HG02885 (cell line): ENCODE measurements at regions not wholly inside any gene's neighbourhood (a gene's known extent, or its start where the extent isn't known, plus 50 kb on each side); places are given as distances from the start of the nearest gene placed in this dataset.

ENCODE experiments used
- ATAC-seq: cut with Tn5 transposase; IDR thresholded peaks from one replicate; pipeline ENCODE4 v1.9.1; 2021; ENCODE audit warnings: mild to moderate bottlenecking; ENCODE audit not compliant: unreplicated experiment, poor library complexity

DNA sequence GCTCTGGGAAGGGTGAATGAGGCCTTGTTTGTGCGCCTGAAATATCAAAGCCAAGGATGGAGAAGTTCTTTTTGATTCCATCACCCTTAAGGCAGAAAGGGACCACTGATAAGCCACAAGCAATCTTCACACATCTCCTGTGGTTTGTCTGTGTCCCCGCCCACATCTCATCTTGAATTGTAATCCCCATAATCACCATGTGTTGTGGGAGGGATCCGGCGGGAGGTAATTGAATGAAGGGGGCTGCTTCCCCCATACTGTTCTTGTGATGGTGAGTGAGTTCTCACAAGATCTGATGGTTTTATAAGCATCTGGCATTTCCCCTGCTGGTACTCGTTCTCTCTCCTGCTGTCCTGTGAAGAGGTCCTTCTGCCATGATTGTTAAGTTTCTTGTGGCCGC lies 329.6 kb upstream of the RGMA start:
- no peak for ATAC-seq

DNA sequence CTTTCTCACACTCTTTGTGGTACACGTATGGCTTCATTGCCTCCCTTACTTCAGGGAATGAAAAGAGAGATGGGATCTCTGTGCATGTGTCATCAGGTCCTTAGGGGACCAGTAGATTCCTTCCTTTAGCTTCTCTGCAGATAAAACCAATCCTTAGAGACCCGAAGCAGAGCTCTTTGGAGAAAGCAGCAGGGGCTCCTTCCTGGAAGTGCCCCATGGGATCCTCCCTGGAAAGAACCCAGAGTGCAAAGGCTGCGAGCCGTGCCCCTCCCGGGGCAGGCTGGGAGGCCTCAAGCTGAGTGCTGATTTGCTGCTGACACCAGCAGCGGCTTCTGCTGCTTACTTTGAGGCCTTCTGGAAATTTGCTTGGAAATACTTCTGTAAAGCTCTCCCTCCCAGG lies 328.6 kb upstream of the RGMA start:
- no peak for ATAC-seq

DNA sequence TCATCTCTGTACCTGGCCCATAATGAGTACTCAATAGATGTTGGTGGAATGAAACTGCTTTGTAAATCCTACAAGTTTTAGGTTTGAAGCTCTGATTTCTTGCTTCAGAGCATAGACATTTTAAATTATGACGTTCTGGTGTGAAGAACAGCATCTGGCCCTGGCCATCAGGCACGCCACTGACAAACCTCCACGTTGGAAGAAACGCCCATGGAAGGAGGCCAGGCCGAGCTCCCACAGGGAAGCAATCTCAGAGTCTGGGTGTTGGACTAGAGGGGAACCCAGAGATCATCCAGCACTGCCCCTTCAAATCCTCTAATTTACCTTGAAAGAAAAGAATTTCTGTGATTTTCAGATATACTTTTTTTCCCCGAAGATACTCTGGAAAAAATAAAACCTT lies 328.1 kb upstream of the RGMA start:
- ATAC-seq: no peak

DNA sequence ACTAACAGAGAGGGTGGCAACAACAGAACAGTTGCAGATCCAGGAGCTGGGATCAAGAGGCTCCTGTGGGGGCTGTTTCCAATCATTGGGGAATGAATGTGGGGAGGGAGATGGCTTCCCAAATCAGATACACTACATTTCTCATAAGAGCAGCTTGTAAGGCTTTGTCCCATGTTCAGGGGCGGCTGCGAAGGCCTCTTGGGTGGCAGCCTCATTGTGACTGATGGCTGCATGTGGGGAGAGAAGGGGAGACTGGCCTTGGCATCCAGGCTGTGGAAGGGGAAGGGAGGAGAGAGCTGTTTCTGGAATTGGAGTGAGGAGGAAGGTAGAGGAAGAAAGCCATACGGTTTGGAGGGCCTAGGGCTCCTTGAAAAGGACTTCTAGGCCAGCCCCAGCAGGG lies 326.6 kb upstream of the RGMA start:
- no peak for ATAC-seq

DNA sequence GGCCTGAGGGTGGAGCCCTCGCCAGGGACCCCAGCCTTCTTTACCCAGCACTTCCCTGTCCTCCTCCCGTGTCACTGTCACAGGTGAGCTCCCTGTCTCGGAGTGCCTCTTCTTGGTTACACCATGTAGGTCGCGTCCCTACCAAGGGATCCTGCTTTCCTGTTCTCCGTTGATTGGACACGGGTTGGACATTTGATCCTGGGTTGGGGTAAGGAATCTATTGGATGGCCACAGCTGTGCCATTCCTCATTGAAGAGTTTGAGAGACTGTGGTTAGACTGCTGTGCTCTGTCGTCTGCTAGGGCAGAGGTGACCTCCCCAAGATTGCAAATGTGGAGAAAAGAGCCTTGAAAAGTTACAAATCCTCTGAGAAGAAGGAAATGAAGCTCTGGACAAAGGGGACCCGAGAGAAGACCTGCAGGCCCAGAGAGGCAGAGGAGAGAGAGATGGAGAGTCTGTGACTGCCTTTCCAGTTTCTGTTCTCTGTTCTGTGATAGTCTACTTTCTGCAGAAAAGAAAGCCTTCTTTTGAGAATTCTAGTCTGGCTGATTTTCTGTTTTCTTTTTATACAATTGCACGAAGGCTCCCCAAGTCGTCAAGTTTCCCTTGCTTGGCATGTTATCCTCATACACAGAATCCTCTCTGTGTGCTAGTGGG lies 325.7 kb upstream of the RGMA start:
- ATAC-seq: no peak

DNA sequence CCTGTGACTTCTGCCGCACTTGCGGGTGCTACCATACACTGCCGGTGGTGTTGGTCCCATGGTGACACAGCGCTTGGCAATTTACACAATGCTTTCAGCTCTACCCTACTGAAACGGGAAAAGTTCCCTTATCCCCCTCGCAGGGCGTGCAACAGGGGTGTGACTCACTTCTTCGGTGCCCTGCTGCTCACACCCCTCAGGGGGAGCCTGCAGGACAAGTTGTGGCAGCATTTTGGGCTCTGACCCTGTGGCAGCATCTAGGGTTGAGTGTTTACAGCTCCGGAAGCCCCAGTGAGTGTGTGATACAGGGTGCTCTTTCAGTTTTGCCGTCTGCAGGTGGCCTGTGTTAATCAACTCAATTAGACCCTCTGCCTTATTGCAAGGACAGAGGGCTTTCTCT lies 324.7 kb upstream of the RGMA start:
- ATAC-seq: no peak

DNA sequence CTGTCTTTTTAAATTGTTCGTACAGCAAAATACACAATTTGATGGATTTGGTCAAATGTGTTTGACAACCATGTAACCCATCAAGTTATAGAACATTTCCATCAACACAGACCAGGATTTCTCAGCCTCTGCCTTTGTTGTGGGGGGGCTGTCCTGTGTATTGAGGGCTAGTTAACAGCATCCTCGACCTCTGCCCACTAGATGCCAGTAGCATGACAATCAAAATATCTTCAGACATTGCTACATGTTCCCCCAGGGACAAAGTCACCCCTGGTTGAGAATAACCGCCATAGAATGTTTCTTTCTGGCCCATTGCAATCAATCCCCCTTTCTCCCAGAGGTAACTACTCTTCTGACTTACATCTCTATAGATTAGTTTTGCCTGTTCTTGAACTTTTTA lies 310.1 kb upstream of the RGMA start:
- no peak for ATAC-seq

DNA sequence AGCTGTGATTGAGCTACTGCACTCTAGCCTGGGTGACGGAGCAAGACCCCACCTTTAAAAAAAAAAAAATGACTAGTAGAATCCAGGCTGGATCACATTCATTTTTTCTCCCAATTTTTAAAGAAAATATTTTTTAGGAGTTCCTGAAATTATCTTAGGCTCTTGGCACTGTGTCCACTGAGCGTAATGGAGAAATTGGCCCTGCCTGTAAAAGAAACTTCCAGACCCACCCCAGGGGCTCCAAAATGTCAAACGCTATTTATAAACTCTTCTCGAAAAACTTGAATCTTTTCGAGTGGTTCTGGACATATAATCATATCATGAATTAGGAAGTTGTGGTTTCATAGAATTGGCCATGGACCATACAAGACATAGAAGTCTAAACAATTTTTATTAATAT lies 300.2 kb upstream of the RGMA start:
- no peak for ATAC-seq

DNA sequence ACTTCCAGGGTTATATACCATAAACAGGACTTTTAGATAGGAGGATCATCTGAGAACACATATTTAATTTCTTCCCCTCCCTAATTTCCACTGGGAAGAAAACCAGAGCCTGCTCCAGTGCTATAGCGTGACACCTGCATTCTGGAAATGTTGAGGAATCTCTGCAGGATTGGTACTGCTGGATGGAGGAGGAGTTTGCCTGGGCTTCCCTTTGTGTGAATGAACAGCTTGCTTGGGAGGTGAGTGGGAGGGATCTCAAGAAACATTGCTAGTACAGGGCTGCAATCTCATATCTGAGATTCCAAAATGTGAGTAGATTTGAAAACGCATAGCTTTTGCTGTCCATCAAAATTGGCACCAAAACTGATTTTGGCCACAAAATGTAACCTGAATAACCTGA lies 295.9 kb upstream of the RGMA start:
- ATAC-seq: no peak

DNA sequence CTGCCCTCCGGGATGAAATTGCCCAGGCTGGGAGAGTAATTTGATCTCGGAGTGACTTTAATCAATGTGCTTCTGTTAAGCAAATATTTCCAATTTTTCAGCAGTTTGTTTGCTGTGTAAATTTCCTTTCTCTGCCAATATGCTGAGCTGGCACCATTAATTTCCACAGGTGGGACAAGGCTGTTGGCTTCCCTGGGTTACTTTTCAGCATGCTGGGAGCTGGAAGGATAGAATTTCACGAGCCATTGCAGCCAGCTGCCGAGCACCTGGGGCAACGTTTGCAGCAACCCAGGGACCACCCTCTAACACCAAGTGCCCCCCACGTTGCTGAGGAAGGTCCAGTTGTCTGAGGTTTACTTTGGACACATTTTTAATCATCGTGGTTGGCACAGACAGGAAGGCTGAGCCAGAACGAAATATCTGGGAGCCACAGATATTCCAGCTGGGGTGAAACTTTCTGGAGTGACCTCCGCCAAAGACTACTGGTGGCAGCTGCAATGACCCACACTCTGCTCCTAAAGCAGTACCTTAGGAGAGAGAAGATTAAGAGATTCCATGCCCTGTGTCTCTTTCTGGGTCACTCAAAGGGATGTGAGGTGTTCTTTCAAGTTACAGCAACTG lies 293.3 kb upstream of the RGMA start:
- no peak for ATAC-seq

DNA sequence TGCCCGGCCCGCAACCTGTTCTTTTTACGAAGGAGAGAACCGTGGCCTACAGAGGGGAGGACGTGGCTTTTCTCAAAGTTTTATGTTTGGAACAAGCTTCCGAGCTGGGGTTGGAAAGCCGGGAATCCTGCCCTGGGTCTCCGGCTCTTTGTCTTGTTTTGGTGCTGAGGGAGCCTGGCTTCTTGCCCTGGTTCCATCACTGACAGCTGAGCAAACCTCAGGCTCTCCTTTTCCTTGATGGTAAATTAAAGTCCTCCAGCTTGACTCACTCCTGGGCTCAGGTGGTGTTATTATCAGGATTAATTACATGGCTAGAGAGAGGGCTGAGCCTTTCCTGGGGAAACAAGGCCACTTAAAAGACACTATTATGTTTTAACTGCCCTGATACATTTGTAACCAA lies 289.5 kb upstream of the RGMA start:
- ATAC-seq: no peak

DNA sequence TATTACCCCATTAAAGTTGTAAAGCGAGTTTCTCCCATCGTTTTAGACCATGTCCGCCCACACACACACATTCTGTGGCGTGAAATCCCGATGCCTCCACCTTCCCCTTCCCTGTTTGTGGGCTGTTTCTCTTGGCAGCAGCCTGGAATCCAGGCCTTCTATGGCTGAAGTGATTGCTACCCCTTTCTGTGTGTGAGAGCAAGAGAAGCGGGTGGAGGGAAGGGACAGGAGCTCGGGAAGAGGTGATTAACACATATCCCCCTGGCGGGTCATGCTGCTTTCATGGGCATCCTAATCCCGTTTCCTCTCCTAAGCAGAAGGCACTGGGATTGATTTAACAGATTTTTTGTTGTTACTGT lies 283.8 kb upstream of the RGMA start:
- no peak for ATAC-seq

DNA sequence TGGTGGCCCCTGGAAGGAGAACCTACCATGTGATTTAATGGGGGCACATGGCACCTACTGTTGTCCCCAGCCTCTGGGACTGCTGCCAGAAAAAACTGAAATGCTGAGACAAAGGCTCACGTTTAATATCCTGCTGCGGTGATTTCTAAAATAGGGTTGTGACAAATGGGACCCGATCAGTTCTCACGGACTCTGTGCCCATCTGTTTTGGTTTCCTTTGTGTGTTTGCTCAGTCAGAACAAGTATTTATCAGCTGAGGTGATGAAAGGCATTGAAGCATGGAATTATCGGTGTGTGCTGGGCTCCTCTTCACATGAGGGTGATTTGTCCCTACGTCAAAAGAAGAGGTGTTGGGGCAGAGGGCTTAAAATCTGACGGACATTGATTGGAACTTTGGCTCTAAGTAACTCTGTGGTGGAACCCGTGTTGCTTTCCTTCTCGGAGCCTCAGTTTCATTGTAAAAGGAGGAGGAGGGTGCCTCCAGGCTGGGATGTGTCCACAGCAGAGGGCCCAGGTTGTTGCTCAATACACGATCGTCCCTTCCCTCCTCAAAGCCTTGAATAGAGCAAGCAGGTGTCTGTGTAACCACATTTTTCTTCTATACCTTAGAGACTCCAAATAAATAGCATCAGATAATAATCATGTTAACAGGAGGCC lies 283.3 kb upstream of the RGMA start:
- no peak for ATAC-seq

DNA sequence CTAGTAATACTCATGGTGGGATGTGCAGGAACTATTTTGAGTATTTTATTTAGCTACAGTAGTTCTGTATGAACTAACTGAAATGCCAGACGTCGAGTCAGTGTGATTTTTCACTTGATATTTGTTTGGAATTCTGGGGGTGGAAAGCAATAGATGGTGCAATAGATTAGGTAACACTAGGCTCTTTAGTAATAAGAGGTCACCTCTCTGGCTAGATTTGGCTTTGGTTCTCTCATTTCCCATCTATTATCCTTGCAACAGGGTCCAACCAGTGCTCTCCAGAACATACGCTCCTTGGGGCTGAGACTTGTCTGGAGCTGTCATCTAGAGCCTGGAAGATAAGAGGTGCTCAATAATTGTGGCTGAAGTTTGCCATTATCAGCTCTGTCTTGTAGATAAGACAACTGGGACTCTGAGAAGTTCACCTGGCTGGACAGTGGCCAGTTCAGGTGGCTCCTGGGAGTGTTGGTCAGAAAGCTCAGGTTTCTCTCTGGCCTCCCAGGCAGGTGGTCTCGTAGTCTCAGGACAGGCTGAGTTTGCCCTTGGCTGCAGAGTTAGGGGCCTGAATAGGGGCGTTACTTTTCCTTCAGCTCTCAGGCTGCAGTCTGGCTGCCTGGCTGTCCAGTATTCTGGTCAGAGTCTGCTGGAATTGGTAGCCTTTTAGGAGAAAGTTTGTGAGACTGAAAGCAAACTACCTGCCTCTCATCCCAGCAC lies 277.5 kb upstream of the RGMA start:
- ATAC-seq: no peak

DNA sequence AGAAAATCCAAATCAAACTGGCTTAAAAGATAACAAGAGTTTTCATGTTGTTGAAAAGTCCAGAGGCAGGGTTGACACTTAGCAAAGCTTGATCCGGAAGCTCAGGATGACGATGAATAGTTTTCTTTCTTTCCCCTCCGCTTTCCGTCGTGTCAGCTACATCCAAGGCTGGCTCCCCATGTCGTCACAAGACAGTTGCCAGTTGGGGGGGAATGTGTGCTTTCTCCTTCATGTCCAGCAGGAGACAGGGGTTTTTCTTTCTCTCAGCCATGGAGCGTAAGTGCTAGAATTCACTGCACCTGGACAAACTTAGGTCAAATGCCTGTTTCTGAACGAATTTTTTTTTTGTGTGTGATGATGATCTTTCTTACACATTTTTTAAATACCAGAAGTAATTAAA lies 273.8 kb upstream of the RGMA start:
- no peak for ATAC-seq

DNA sequence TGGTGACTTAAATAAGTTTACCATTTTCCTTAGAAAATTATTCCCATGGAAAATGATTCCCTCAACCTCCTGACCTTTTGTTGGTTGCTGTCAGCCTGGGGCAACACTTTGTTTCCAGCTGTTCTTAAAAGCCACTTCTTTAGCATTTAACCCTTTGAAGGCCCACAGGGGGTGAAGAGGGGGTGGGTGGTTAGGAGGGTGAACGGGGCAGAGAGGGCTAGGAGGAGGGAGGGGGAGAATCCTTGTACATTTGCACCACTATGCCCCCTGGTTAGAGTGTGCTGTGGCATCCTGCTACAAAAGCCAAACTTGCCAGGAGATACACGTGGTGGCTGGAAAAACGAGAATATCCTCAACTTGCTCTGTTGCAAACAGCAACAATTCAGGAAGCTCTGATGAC lies 273.2 kb upstream of the RGMA start:
- ATAC-seq: no peak

DNA sequence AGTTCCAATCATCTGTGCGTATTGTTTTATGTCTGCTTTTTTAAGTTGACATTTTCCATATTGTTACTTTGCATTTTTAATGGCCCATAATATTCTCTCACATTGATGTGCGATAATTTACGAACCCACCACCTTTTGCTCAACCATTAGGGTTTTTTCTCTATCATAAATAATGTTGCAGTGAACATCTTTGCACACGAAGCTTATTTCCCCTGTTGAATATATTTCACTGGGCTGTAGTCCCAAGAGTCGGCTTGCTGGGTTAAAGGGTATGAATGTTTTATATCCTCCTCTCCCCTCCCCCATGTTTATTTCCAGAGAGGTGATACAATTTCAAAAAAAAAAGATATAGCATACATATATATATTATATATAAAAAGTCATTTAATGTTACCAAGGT lies 272.7 kb upstream of the RGMA start:
- ATAC-seq: no peak

DNA sequence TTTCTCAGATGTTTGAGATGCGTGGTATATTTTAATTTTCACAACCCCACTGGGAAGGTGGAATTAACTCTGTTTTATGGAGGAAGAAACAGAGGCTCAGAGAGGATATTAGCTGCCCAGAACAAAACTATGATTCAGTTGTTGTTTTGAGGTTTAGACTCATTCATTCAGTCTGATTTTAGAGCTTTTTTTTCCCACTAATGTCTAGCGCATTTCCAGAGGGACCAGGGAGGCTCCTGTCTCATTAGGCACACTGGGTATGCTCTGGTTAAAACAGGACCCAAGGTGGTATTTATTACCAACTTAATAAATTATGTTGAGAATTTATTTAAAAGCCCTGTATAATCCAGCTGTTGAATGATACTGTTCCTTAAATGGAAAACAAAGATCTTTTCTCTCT lies 272.0 kb upstream of the RGMA start:
- no peak for ATAC-seq

DNA sequence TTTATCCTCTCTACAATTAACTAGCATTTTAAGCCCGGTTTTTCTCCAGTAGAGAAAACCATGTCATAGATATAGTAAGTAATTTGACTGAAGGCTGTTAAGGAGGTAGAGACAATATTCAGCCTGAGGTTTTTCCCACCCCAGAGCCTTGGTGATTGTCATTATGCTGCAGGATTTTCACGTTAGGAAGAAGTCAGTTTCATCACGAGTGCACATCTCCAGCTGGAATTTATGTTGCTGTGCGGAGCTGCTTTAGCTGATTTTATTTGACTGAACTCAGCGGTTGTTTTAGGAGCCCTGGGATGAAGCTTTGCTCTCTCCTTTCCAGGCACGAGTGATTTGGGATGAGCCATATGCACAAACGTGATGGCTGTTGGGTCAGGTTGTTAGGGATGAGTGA lies 271.3 kb upstream of the RGMA start:
- ATAC-seq: no peak

DNA sequence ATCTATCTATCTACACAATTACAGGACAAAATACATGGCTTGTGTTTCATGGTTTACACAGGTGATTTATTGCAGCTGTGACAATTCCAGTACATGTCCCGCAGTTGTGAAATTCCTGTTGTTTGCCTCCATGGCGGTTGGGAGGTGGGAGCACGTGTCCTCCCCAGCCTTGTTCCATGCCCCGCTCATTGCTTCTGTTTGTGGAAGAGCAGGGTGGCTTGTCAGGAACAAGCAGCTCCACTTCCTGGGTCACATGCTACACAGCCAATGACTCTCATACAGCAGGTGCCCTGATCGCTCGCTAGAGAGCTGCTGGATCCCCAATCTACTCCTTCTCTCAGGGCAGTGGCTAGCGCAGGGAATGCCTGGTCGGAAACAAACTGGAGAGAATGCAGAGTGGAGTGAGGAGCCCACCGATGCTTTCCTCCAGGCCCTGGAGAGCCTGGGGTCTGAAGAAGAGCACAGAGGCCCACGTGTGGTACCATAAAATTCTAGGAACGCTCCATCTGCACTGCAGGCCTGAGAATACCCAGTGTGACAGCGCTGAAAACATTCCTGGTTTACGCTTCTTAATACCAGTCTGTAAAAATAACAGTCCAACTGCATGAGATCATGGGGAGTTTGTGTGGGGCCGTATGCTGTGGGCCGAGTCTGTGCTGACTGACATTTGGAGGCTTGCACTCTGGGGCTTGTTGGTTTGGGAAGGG lies 270.6 kb upstream of the RGMA start:
- ATAC-seq: no peak

DNA sequence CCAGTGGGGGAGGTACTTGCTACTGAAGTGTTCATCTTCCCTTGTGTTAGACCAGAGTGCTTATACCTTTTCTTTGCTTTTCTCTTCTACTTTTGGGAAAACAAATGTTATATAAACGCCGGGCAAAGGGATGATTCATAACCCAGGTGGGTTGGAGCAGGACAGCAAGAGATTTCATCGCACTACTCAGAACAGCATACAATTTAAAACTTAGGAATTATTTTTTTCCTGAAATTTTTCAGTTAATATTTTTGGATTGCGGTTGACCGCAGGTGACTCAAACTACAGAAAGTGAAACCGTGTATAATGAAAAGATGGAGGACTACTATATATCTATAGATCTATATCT lies 270.0 kb upstream of the RGMA start:
- ATAC-seq: no peak
